ENCODE measurements at regions not wholly inside any gene's neighbourhood (a gene's known extent, or its start where the extent isn't known, plus 50 kb on each side); places are given as distances from the start of the nearest gene placed in this dataset.

GRCh38 chr14:55734731-55735130, 154.7 kb downstream of the KTN1 start:
- H3K4me3 ChIP-seq (ENCODE audit: low read length) = no peak overlapping the region
- no peak for TF ChIP-seq CTCF (conservative IDR thresholded peaks at IDR 0.05; ENCODE audit: low read length)
- DNase-seq (ENCODE audit: low read depth) = no peak

GRCh38 chr14:55739967-55740648, 160.1 kb downstream of the KTN1 start:
- no peak for TF ChIP-seq CTCF (conservative IDR thresholded peaks at IDR 0.05; ENCODE audit: low read length)
- no peak for DNase-seq (ENCODE audit: low read depth)
- no peak overlapping the region for H3K4me3 ChIP-seq (ENCODE audit: low read length)

- DNase-seq (ENCODE audit: low read depth) = no peak
- TF ChIP-seq CTCF (conservative IDR thresholded peaks at IDR 0.05; ENCODE audit: low read length) = no peak
- no peak overlapping the region for H3K4me3 ChIP-seq (ENCODE audit: low read length)
These were observed 160.6 kb downstream of the KTN1 start for GRCh38 chr14:55740649-55740989.

- DNase-seq (ENCODE audit: low read depth) = no peak
- no peak overlapping the region for H3K4me3 ChIP-seq (ENCODE audit: low read length)
- TF ChIP-seq CTCF (conservative IDR thresholded peaks at IDR 0.05; ENCODE audit: low read length) = no peak
These were observed 161.2 kb downstream of the KTN1 start for GRCh38 chr14:55741240-55741639.

- no peak for TF ChIP-seq CTCF (conservative IDR thresholded peaks at IDR 0.05; ENCODE audit: low read length)
- H3K4me3 ChIP-seq (ENCODE audit: low read length) = no peak overlapping the region
- DNase-seq (ENCODE audit: low read depth) = no peak
These were observed 163.5 kb downstream of the KTN1 start for GRCh38 chr14:55743551-55743950.

GRCh38 chr14:55744321-55744720, 164.3 kb downstream of the KTN1 start:
- H3K4me3 ChIP-seq (ENCODE audit: low read length) = no peak overlapping the region
- no peak for TF ChIP-seq CTCF (conservative IDR thresholded peaks at IDR 0.05; ENCODE audit: low read length)
- no peak for DNase-seq (ENCODE audit: low read depth)

GRCh38 chr14:55745906-55746305, 165.9 kb downstream of the KTN1 start:
- DNase-seq (ENCODE audit: low read depth) = no peak
- no peak overlapping the region for H3K4me3 ChIP-seq (ENCODE audit: low read length)
- TF ChIP-seq CTCF (conservative IDR thresholded peaks at IDR 0.05; ENCODE audit: low read length) = no peak

All from AG10803 (cell line).